Middle frontal gyrus (tissue), 1 donor: ENCODE measurements at regions not wholly inside any gene's neighbourhood (a gene's known extent, or its start where the extent isn't known, plus 50 kb on each side); places are given as distances from the start of the nearest gene placed in this dataset.
"Not testable (repeated sequence)": the region's sequence is repeated elsewhere in the genome, so short reads cannot be mapped to it uniquely, and the experiment has no call there.

Experiments used
- DNase-seq: peaks from one replicate; pipeline ENCODE4 v3.0.0-alpha.2; 2015; ENCODE audit warnings: low spot score; ENCODE audit errors: extremely low spot score

- no peak for DNase-seq
These were observed 240.8 kb downstream of the DACT1 start for GRCh38 chr14:58878439-58879139.

- no peak for DNase-seq
These were observed 243.7 kb downstream of the DACT1 start for GRCh38 chr14:58881433-58881832.

GRCh38 chr14:58882577-58883018, 244.8 kb downstream of the DACT1 start:
- no peak for DNase-seq

GRCh38 chr14:58884442-58884841, 246.7 kb downstream of the DACT1 start:
- DNase-seq: no peak

DNA sequence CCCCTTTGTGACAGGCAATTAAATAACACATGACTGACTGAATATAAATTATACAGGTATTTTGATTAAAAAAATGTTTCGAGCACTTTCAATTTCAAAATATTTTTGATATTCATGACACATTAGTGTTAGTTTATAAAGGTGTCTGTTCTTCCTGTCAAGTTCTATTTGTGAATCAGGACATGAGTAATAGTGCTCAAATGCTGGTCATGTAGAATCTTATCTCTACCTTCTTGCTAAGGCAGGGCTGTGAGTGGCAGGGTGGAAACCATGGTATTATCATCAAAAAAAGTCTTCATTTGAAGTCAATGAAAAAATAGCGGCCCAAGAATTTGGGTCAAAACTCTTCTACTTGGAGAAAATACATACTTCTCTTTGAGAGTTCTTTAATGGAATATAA, 250.2 kb downstream of the DACT1 start:
- DNase-seq: no peak

GRCh38 chr14:58898655-58899316, 261.0 kb downstream of the DACT1 start:
- no peak for DNase-seq

GRCh38 chr14:58899317-58899713, 261.6 kb downstream of the DACT1 start:
- no peak for DNase-seq

DNA sequence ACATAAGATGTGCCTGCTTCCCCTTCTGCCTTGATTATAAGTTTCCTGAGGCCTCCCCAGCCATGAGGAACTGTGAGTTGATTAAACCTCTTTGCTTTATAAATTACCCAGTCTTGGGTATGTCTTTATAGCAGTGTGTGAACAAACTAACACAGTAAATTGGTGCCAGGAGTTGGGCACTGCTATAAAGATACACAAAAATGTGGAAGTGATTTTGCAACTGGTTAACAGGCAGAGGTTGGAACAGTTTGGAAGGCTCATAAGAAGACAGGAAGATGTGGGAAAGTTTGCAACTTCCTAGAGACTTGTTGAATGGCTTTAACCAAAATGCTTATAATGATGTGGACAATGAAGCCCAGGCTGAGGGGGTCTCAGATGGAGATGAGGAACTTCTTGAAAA, 264.1 kb downstream of the DACT1 start:
- DNase-seq: no peak

- no peak for DNase-seq
These were observed 267.0 kb downstream of the DACT1 start for GRCh38 chr14:58904776-58905175.

GRCh38 chr14:58907803-58908202, 270.0 kb downstream of the DACT1 start:
- DNase-seq: no peak

- no peak for DNase-seq
These were observed 274.5 kb downstream of the DACT1 start for GRCh38 chr14:58912287-58912686.

DNA sequence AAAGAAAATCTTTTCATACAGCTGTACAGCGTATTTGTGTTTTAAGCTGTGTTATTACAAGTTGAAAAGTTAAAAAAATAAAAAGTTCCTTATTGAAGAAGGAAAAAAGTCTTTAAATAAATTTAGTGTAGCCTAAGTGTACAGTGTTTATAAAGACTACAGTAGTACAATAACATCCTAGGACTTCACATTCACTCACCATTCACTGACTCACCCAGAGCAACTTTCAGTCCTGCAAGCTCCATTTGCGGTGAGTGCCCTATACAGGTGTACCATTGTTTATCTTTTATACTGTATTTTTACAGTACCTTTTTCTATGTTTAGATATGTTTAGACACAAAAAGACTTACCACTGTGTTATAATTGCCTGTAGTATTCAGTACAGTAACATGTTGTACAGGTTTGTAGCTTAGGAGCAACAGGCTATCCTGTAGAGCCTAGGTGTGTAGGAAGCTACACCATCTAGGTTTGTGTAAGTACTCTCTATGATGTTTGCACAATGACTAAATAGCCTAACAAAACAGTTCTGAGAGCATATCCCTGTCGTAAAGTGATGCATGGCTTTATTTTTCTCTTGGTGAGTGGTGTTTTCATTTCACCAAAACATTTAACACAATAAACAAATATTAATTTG, 275.2 kb downstream of the DACT1 start:
- no peak for DNase-seq

- DNase-seq: no peak
These were observed 274.1 kb upstream of the DAAM1 start for GRCh38 chr14:58914279-58914855.

DNA sequence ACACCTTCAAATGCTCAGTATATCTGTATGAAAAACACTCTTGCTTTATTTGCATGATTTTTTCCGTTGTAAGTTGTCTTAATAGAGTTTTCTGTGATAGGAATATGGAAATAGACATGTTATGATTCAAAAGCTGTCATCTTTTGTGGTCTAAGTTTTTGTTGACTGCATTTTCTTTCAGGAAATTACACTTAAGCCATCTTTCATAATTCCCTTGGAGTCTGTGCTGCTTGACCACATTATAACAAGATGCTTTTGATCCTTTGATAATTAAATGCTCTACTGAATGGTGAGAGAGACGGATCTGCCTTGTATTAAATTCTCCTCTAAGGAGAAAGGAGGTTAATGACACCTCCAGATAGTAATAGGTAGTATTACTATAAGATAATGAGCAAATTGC, 272.8 kb upstream of the DAAM1 start:
- no peak for DNase-seq

DNA sequence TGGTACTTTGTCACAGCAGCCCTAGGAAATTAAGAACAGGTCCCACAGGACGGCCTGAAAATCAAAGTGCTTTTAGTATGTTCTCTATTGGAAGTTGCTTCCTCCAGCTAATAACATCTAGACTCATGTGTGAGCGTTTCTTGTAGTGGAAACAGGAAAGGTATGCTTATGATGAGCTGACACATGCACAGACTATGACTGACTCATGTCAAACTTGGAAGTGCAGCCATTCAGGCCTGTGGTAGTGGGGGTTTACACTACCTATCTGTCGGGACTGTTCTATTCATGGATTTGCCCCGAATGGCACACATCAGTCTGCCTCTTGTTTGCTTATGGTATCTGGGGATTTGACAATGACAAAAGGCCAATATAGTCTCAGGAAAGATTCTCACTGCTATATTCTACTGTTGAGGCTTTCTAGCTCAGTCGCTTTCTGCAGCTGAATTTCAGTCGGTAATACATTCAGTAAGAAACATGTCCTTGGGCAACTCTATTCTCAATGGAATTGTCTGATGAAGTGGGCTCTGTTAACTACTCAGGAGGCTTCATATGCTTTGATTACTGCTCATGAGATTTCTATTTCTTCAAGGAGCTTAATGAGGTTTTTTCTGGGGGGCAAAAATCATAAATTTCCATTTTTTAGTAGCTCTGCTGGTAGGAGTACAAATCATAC, 270.3 kb upstream of the DAAM1 start:
- no peak for DNase-seq

GRCh38 chr14:58919217-58919616, 269.2 kb upstream of the DAAM1 start:
- DNase-seq: no peak

GRCh38 chr14:58920230-58920629, 268.2 kb upstream of the DAAM1 start:
- no peak for DNase-seq

DNA sequence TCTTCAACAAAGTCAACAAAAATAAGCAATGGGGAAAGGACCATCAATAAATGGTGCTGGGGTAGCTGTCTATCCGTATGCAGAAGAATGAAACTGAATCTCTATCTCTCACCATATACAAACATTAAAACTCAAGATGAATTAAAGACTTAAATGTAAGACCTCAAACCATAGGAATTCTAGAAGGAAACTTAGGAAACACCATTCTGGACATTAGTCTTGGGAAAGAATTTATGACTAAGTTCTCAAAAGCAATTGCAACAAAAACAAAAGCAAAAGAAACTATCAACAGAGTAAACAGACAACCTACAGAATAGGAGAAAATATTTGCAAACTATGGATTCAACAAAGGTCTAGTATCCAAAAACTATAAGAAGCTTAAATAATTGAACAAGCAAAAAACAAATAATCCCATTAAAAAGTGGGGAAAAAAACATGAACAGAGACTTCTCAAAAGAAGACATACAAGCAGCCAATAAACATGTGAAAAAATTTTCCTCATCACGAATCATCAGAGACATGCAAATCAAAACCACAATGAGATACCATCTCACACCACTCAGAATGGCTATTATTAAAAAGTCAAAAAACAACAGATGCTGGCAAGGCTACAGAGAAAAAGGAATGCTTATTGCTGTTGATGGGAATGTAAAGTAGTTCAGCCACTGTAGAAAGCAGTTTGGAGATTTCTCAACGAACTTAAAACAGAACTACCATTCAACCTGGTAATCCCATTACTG, 266.1 kb upstream of the DAAM1 start:
- DNase-seq: not testable (repeated sequence)

- no peak for DNase-seq
These were observed 264.6 kb upstream of the DAAM1 start for GRCh38 chr14:58923751-58924405.

- no peak for DNase-seq
These were observed 246.8 kb upstream of the DAAM1 start for GRCh38 chr14:58941629-58942028.
